GM21529 (cell line): ENCODE measurements at regions not wholly inside any gene's neighbourhood (a gene's known extent, or its start where the extent isn't known, plus 50 kb on each side); places are given as distances from the start of the nearest gene placed in this dataset.
"Not testable (repeated sequence)": the region's sequence is repeated elsewhere in the genome, so short reads cannot be mapped to it uniquely, and the experiment has no call there.

Experiments used
- ATAC-seq: cut with Tn5 transposase; IDR thresholded peaks from one replicate; pipeline ENCODE4 v1.9.1; 2021; ENCODE audit not compliant: unreplicated experiment

GRCh38 chr3:153539263-153539662 lies 377.2 kb downstream of the RAP2B start:
- no peak for ATAC-seq

DNA sequence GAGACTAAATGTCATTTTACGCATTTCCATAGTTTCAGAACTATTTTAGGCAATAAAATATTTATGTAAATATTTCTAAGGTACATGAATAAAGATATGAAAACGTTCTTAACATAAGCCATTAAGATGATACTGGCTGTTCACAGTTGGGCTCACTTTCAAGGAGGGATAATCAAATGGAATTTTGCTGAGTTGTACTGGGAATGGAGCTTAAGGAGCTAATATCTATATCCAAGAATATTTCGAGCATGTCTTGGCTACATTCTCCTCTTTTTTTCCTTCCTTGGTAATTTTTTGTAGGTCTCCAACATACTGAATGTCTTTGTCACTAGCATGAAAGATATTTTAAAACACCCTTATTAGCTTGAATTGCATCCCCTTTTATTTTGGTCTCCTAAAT lies 383.4 kb downstream of the RAP2B start:
- ATAC-seq: no peak

DNA sequence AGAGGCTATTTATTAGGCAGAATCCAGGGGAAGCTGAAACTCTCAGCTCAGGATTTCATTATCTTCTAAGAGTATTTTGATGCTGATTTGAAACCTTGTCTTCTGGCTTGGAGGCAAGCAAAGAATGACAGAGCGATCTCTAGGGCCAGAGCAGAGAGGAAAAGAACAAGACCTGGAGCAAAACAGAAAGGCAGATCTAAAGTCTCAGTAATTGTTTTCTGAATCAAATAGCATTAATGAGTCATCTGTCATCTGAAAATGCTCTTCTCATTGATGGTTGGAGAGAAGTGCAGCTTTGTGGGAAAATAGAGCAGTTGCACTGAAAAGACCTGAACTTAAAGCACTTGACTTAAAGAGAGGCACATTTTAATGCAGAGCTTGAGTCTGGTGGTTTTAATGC lies 385.9 kb downstream of the RAP2B start:
- ATAC-seq: no peak

DNA sequence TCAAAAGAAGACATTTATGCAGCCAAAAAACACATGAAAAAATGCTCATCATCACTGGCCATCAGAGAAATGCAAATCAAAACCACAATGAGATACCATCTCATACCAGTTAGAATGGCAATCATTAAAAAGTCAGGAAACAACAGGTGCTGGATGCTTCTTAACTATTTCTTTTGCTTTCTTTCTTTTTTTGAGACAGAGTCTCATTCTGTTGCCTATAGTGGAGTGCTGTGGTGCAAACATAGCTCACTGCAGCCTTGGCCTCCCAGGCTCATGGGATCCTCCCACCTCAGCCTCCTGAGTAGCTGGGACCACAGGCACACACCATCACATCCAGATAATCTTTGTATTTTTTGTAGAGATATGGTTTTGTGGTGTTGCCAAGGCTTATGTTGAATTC lies 387.7 kb downstream of the RAP2B start:
- not testable (repeated sequence) for ATAC-seq

DNA sequence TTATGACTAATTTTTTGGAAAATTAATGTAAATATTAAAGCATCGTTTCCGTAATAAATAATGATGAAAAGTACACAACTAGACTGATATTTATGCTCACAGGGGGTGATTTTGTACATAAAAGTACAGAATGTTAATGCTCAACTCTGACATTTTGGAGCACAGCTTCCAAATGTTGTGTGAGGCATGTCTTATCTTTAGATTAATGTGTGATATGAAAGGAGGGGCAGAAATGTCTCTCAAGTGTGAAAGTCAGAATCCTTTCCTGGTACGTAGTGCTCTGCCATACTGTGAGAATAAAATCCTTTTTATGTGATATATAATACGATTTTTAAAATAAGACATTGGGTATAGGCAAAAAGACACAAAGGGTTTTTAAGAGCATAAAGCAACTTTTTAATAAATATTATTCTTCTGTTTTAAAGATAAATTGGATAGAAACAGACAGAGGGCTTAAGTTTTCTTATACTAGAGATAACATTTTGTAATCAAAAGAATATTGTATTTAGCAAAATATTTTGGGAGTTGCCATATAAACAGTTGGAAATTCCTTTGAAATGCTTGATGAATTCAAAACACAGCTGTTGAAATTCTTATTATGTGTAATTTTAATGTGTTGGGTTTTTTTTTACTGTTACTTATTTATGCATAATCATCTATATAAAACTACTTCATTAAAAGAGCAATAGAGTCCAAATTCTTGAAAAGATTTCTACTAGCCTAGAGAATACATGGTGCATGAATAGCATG lies 389.7 kb downstream of the RAP2B start:
- ATAC-seq: no peak

DNA sequence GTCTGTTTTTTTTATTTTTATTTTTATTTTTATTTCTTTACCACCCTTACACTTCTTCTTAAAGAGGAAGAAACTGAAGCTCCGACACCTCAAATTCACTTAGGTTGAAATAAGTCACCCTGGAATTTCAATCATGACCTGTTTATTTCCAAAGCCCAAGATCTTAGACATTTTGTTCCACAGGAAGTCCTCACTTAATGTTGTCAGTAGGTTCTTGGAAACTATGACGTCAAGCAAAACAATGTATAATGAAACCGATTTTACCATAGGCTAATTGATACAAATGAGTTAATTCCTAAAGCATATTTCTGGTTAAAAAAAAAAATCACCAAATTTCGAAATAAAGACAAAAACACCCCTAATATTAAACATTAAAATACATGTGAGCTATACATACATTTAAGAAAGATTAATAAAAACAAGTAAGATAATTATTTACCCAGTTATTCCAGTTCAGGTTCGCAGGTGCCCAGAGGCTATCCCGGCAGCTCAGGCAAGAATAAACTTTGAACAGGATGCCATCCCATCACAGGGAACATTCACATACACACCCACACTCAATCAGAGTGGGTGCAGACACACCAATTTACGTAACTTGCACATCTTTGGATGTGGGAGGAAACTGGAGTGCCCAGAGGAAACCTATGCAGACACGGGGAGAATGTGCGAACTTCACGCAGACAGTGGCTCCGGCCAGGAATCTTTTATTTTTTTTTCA lies 391.0 kb downstream of the RAP2B start:
- no peak for ATAC-seq

GRCh38 chr3:153553605-153553945 lies 391.5 kb downstream of the RAP2B start:
- ATAC-seq: no peak

DNA sequence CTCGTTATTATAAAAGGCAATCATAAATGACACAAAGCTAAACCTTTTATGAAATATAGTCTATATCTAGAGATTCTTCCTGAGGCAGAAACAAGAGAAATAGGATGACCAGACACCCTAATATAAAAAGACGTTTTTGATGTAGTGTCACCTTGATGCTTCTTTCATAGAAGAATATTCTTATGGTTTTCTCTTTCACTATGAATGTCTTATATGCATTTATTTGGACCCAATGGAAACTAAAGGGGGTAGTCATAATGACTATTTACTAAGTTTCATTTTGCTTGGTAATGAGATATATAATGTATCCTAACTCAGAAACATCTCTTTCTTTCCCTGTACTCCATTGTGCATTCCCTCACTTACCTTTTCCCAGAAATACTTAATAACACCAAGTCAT lies 393.9 kb downstream of the RAP2B start:
- no peak for ATAC-seq

GRCh38 chr3:153559366-153559765 lies 397.3 kb downstream of the RAP2B start:
- ATAC-seq: not testable (repeated sequence)

- no peak for ATAC-seq
These were observed 405.0 kb downstream of the RAP2B start for GRCh38 chr3:153567011-153567410.

GRCh38 chr3:153567556-153567955 lies 405.5 kb downstream of the RAP2B start:
- ATAC-seq: no peak

DNA sequence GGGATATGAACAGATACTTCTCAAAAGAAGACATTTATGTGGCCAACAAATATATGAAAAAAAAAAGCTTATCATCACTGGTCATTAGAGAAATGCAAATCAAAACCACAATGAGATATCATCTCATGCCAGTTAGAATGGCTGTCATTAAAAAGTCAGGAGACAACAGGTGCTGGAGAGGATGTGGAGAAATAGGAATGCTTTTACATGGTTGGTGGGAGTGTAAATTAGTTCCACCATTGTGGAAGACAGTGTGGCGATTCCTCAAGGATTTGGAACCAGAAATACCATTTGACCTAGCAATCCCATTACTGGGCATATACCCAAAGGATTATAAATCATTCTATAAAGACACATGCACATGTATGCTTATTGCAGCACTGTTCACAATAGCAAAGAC lies 408.5 kb downstream of the RAP2B start:
- not testable (repeated sequence) for ATAC-seq

DNA sequence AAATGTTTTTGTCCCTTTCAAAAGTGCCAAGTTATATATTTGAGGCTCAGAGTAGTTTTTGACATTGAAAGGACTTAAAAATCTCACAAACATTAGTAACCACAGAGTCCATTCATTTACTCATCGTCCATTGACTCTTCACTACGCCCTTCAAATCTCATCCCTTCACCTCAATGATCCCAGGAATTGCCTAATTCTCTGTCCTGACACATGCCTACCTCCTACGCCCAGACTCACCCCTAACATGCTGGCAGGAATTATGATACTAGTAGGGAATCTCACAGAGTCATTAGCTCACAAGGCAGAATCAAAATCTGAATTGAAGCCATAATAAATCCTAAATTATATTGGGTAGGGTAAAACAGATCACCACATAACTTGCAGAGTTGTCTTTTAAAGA lies 410.1 kb downstream of the RAP2B start:
- no peak for ATAC-seq

DNA sequence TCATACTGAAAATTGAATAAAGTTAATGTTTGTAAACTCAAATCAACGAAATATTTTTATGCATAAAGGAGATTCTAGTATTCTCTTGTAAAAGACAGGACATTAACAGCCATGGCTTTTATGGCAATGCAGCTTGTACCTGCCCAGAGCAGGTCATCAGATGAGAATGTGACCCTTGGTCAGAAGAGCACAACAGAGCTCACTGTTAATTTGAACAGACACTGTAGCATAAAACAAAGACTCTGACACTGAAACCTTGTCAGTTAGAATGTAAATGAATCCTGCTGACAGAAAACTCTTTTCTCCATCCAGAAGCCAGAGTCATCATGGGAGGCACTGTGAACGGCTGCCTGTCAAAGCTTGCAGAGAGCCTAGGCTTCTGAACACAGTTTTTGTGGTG lies 410.6 kb downstream of the RAP2B start:
- ATAC-seq: no peak

GRCh38 chr3:153573481-153573880 lies 411.5 kb downstream of the RAP2B start:
- no peak for ATAC-seq

DNA sequence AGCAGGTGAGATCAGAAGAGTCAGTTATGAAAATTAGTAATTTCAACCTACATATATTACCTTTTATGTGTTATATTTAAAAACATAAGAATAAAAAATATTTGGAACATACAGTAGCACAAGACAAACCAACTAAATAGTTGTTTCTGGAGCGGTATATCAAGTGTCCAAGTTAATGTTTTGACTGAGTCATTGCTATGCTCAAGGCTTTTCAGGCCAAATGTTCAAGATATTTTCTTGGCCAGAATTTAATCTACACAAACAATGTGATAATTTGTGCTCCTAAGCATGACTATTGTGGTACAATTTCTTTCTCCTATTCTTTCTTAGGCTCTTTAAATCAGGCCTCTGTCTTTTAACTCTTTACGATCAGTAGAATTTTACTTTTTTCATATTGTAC lies 412.4 kb downstream of the RAP2B start:
- no peak for ATAC-seq

GRCh38 chr3:153577059-153577736 lies 415.2 kb downstream of the RAP2B start:
- ATAC-seq: no peak

DNA sequence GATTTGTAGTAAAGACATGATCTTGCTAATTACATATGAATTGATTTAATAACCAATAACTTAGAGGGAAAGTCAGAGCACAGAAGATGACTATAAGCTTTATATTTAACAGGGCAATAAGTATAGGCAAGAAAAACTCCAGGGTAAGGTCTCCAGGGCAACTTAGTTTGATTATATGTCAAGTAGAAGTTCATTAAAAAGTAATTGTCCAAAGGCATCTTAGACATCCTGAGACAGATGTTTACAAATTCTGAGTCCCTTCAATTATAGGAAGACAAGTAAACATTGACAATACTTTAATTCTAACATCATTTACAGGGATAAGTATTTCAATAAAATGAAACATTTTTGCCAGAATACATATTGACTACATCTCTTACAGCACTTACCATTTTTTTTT lies 416.0 kb downstream of the RAP2B start:
- ATAC-seq: no peak

GRCh38 chr3:153590051-153590450 lies 428.0 kb downstream of the RAP2B start:
- ATAC-seq: no peak

GRCh38 chr3:153591561-153592245 lies 429.7 kb downstream of the RAP2B start:
- no peak for ATAC-seq

DNA sequence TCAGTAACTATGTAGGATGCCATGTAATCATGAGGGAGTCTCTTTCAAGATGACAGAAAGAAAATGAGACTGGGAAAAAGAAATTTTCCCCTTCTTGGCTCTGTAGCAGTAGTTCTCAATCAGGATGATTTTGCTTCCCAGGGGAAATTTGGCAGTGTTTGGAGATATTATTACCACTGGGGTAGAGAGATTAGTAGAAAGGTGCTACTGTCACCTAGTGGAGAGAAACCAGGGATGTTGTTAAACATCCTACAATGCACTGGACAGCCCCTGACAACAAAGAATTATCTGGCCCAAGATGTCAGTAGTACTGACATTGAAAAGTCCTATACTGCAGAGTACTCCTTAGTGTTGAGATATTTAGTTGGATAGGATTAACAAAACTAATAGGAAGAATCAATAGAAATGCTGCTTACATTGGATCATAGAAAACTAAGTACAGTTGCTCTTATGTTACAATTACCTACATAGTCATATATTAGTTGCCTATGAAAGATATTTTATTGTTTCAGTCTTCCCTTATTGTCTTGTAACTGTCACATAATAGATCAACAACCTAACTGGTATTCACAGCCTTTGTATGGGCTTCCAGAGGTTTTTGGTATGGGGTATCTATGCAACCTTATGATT lies 433.3 kb downstream of the RAP2B start:
- ATAC-seq: peak; percentile 61
